CD4-positive, alpha-beta memory T cell (primary cell): ENCODE measurements at regions not wholly inside any gene's neighbourhood (a gene's known extent, or its start where the extent isn't known, plus 50 kb on each side); places are given as distances from the start of the nearest gene placed in this dataset.

Experiments used
- CTCF ChIA-PET: fragments of 350-600 bp; sonication (Branson Sonifier 250); formaldehyde crosslinking; loops from one replicate; lab custom pipeline; 2021; ENCODE audit warnings: inconsistent platforms; ENCODE audit not compliant: partially characterized antibody; lab: Charles Lee
- POLR2A ChIA-PET: fragments of 350-600 bp; sonication (Branson Sonifier 250); formaldehyde crosslinking; loops from one replicate; lab custom pipeline; 2021; ENCODE audit not compliant: partially characterized antibody; lab: Charles Lee
- DNase-seq, 5 donors: peaks; one replicate each; pipeline versions ENCODE4 v3.0.0 to v3.0.0-alpha.2; 2020 to 2022; ENCODE audit warnings: mixed read lengths in 1 of 5
- H3K27ac ChIP-seq: one replicate; pipeline ENCODE4 v1.7.0; 2013; ENCODE audit warnings: low read depth, low read length
- H3K27me3 ChIP-seq: 2 replicates; pipeline ENCODE4 v1.7.0; 2013; ENCODE audit warnings: mild to moderate bottlenecking, low read length, moderate library complexity; ENCODE audit not compliant: insufficient read depth
- H3K36me3 ChIP-seq: 2 replicates; pipeline ENCODE4 v1.7.0; 2013; ENCODE audit warnings: mild to moderate bottlenecking, low read length, moderate library complexity; ENCODE audit not compliant: insufficient read depth
- H3K4me1 ChIP-seq: 2 replicates; pipeline ENCODE4 v1.7.0; 2013; ENCODE audit warnings: mild to moderate bottlenecking, low read length, moderate library complexity; ENCODE audit not compliant: insufficient read depth
- H3K4me3 ChIP-seq, 2 donors: one replicate each; pipeline ENCODE4 v1.7.0; 2013; ENCODE audit warnings: low read length in 2 of 2, mild to moderate bottlenecking in 1 of 2
- H3K9me3 ChIP-seq, 2 donors: one replicate each; pipeline ENCODE4 v1.7.0; 2013; ENCODE audit warnings: low read length in 2 of 2, control low read depth in 1 of 2; ENCODE audit not compliant: control insufficient read depth in 1 of 2
- H3K27ac Mint-ChIP-seq, 7 donors: one replicate each; pipeline ENCODE4 v1.8.0; 2020 to 2021; ENCODE audit warnings: mixed read lengths in 7 of 7, mild to moderate bottlenecking in 6 of 7, inconsistent platforms in 3 of 7, moderate library complexity in 3 of 7
- H3K27me3 Mint-ChIP-seq, 2 donors: one replicate each; pipeline ENCODE4 v1.8.0; 2020 to 2021; ENCODE audit warnings: mixed read lengths in 2 of 2
- H3K36me3 Mint-ChIP-seq, 2 donors: one replicate each; pipeline ENCODE4 v1.8.0; 2020 to 2021; ENCODE audit warnings: mixed read lengths in 2 of 2, inconsistent platforms in 1 of 2, mild to moderate bottlenecking in 1 of 2
- H3K4me1 Mint-ChIP-seq, 4 donors: one replicate each; pipeline ENCODE4 v1.8.0; 2020 to 2021; ENCODE audit warnings: mixed read lengths in 4 of 4, mild to moderate bottlenecking in 1 of 4
- H3K4me3 Mint-ChIP-seq, 8 donors: one replicate each; pipeline ENCODE4 v1.8.0; 2020 to 2021; ENCODE audit warnings: mixed read lengths in 8 of 8, mild to moderate bottlenecking in 7 of 8, moderate library complexity in 6 of 8, inconsistent platforms in 3 of 8
- H3K9me3 Mint-ChIP-seq, 8 donors: one replicate each; pipeline ENCODE4 v1.8.0; 2020 to 2021; ENCODE audit warnings: mixed read lengths in 8 of 8, mild to moderate bottlenecking in 5 of 8, inconsistent platforms in 3 of 8, moderate library complexity in 1 of 8
- intact Hi-C: fragments of 100-400 bp; cut with micrococcal nuclease; formaldehyde crosslinking; loops from one replicate; pipeline ENCODE4 v1.15.1; 2023

DNA sequence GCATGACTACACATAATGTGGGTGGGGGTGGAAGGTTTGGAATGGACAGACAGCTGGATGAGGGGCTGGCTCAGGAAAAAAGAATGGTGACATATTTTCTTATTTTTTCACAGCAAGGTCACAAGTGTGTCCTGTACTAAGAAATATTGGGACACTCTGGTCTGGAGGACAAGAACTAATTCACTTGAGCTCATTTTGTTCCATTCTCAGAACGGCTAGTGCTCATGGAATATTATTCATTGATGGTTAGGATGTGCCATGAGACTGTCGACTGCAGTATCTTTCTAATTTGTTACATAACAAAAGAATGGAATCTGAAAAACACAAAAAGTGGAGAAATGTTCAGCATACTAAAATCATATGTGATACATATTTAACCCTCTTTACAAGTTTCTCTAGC is 149.5 kb downstream of the BMP4 start:
- H3K36me3 ChIP-seq, result no peaks in the 10 kb centered on the region
- ChIA-PET POLR2A (no interaction called here), CTCF (no interaction called here)
- H3K4me3 ChIP-seq, result no peak overlapping the region
- Mint-ChIP-seq H3K4me1 (no peaks in the 10 kb centered on the region), H3K27me3 (no peaks in the 10 kb centered on the region), H3K4me3 (no peak overlapping the region), H3K27ac (no peak overlapping the region), H3K36me3 (no peaks in the 10 kb centered on the region), H3K9me3 (peaks cover 2 to 15% (median 8%) of the 10 kb centered on the region in 8 donors)
- H3K27me3 ChIP-seq, result no peaks in the 10 kb centered on the region
- DNase-seq, result no peak
- no peaks in the 10 kb centered on the region for H3K4me1 ChIP-seq
- intact Hi-C loops, result no loop called here
- H3K27ac ChIP-seq, result no peak overlapping the region
- no peaks in the 10 kb centered on the region for H3K9me3 ChIP-seq

GRCh38 chr14:53796734-53797133 is 159.9 kb downstream of the BMP4 start:
- CTCF ChIA-PET, result no interaction called here
- H3K27ac Mint-ChIP-seq, result no peak overlapping the region

DNA sequence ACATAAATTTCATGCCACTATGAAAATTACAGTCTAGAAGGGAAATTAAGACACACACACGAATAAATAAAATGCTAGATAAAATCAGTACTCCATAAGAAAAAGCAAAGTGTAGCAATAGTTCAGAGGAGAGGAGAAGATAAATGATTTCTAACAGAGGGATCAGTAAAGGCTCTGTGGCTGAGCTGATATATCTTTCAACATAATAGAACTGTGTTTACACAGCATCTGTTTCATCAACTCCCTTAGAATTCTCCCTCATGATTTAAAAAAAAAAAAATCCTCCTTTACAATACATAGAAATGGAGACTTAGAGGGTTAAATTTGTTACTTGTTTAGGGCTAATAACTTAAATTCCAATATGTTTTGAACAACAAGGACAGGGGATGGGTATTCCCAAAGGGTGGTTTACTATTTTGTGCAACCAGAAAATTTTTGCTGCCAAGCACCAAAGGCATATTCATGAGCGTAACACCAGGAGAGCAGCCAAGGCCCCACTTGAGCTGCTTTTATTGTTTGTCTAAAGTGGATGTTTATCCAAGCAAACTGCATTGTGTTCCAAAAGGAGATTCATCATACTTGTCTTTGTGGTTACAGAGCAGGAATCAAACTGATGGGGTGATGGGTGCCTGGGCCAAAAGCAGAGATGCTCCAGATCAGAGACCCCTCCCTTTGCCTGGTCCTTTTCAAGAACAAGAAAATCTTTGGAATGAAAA is 162.7 kb downstream of the BMP4 start:
- H3K4me1 ChIP-seq, result no peaks in the 10 kb centered on the region
- ChIA-PET CTCF (no interaction called here), POLR2A (no interaction called here)
- H3K9me3 ChIP-seq, result no peaks in the 10 kb centered on the region
- Mint-ChIP-seq H3K36me3 (no peaks in the 10 kb centered on the region), H3K4me3 (no peak overlapping the region), H3K9me3 (peaks cover 0 to 2% (median 0%) of the 10 kb centered on the region in 8 donors), H3K27ac (no peak overlapping the region), H3K4me1 (no peaks in the 10 kb centered on the region), H3K27me3 (no peaks in the 10 kb centered on the region)
- H3K36me3 ChIP-seq, result no peaks in the 10 kb centered on the region
- no peaks in the 10 kb centered on the region for H3K27me3 ChIP-seq
- intact Hi-C loops, result no loop called here
- no peak overlapping the region for H3K27ac ChIP-seq
- DNase-seq, result no peak
- no peak overlapping the region for H3K4me3 ChIP-seq

More at GRCh38 chr14:53796734-53797133, 159.9 kb downstream of the BMP4 start:
- H3K36me3 ChIP-seq, result no peaks in the 10 kb centered on the region
- no peak overlapping the region for H3K4me3 ChIP-seq
- DNase-seq, result no peak
- no peaks in the 10 kb centered on the region for H3K4me1 ChIP-seq
- Mint-ChIP-seq H3K27me3 (no peaks in the 10 kb centered on the region), H3K4me3 (no peak overlapping the region), H3K36me3 (no peaks in the 10 kb centered on the region), H3K9me3 (peaks cover 0 to 8% (median 3%) of the 10 kb centered on the region in 8 donors), H3K4me1 (no peaks in the 10 kb centered on the region)
- no peak overlapping the region for H3K27ac ChIP-seq
- H3K27me3 ChIP-seq, result no peaks in the 10 kb centered on the region
- POLR2A ChIA-PET, result no interaction called here
- no peaks in the 10 kb centered on the region for H3K9me3 ChIP-seq
- intact Hi-C loops, result no loop called here

GRCh38 chr14:53792909-53793308 is 163.7 kb downstream of the BMP4 start:
- Histone ChIP-seq H3K4me1 (no peaks in the 10 kb centered on the region), H3K4me3 (no peak overlapping the region), H3K27ac (no peak overlapping the region), H3K9me3 (no peaks in the 10 kb centered on the region), H3K27me3 (no peaks in the 10 kb centered on the region), H3K36me3 (no peaks in the 10 kb centered on the region)
- no peaks in the 10 kb centered on the region for H3K36me3 Mint-ChIP-seq
- H3K27me3 Mint-ChIP-seq, result no peaks in the 10 kb centered on the region
- no peak for DNase-seq
- CTCF ChIA-PET, result no interaction called here
- POLR2A ChIA-PET, result no interaction called here
- no peak overlapping the region for H3K27ac Mint-ChIP-seq
- H3K4me3 Mint-ChIP-seq, result no peak overlapping the region
- peaks cover 0 to 2% (median 0%) of the 10 kb centered on the region in 8 donors for H3K9me3 Mint-ChIP-seq
- intact Hi-C loops, result no loop called here
- H3K4me1 Mint-ChIP-seq, result no peaks in the 10 kb centered on the region

DNA sequence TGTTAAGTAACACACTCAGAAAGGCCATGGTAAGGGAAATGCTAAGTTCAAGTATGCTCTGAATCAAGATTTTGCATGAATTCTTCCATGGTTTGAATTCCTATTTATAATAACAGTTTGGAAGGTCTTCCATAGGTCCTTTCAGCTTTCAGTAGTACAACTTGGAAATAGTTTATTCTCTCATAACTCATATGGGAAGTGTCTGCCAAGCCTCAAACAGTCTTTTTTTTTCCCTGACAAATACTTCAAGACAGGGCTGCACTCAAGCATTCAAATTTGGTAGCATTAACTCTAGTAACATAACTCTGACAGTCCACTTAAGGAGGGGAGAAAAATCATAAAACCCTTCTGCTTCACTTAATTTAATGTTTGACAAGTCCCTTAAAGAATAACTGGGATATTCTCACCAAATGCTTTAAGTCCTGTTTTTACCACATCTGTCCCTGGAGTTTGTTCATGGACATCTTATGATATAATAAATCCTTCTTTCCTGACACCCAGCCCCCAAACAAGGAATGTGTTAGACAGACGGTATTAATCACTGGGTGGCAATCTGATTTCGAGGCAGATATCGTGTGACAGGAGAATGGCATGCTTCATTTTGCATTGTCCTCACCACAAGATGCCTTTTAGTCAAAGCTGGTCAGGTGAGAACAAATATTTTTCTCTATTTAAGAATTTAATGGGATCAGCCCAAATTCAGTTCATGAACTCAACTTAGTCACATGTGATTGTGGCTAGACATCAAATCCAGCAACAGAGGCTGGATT is 165.7 kb downstream of the BMP4 start:
- Histone ChIP-seq H3K4me3 (no peak overlapping the region), H3K36me3 (no peaks in the 10 kb centered on the region), H3K4me1 (no peaks in the 10 kb centered on the region), H3K9me3 (no peaks in the 10 kb centered on the region), H3K27ac (no peak overlapping the region), H3K27me3 (no peaks in the 10 kb centered on the region)
- intact Hi-C loops, result no loop called here
- Mint-ChIP-seq H3K36me3 (no peaks in the 10 kb centered on the region), H3K4me1 (no peaks in the 10 kb centered on the region), H3K27ac (no peak overlapping the region), H3K9me3 (peaks cover 0 to 6% (median 0%) of the 10 kb centered on the region in 8 donors), H3K4me3 (no peak overlapping the region), H3K27me3 (no peaks in the 10 kb centered on the region)
- DNase-seq, result no peak
- CTCF ChIA-PET, result no interaction called here
- POLR2A ChIA-PET, result no interaction called here

GRCh38 chr14:53788566-53788965 is 168.1 kb downstream of the BMP4 start:
- POLR2A ChIA-PET, result no interaction called here
- Mint-ChIP-seq H3K4me3 (no peak overlapping the region), H3K27ac (no peak overlapping the region), H3K36me3 (no peaks in the 10 kb centered on the region), H3K27me3 (no peaks in the 10 kb centered on the region), H3K9me3 (peaks cover 0 to 9% (median 3%) of the 10 kb centered on the region in 8 donors), H3K4me1 (no peaks in the 10 kb centered on the region)
- Histone ChIP-seq H3K4me1 (no peaks in the 10 kb centered on the region), H3K9me3 (no peaks in the 10 kb centered on the region), H3K36me3 (no peaks in the 10 kb centered on the region), H3K27ac (no peak overlapping the region), H3K27me3 (no peaks in the 10 kb centered on the region), H3K4me3 (no peak overlapping the region)
- no peak for DNase-seq
- CTCF ChIA-PET, result no interaction called here
- intact Hi-C loops, result no loop called here

DNA sequence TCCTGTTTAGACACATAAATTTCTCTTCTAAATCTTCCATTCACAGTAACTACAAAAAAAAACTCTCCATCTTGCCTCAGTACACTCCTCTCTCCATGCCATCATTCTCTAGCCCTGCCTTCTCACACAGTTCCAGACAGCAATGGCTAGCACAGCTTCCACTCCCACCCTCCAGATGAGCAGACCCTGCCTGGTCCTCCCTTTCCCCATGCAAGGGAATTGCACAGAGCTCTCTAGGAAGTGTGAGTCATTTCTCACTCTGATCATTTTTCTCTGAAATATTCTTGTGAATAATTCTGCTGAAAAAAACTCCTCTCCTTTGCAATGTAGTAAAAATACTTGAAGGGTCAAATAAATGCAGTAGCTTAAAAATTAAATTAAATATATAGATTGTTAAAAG is 170.6 kb downstream of the BMP4 start:
- no peaks in the 10 kb centered on the region for H3K9me3 ChIP-seq
- H3K4me3 Mint-ChIP-seq, result no peak overlapping the region
- no peak overlapping the region for H3K4me3 ChIP-seq
- H3K36me3 Mint-ChIP-seq, result no peaks in the 10 kb centered on the region
- H3K27me3 Mint-ChIP-seq, result no peaks in the 10 kb centered on the region
- no peak for DNase-seq
- H3K27me3 ChIP-seq, result no peaks in the 10 kb centered on the region
- H3K27ac ChIP-seq, result no peak overlapping the region
- no peaks in the 10 kb centered on the region for H3K36me3 ChIP-seq
- H3K9me3 Mint-ChIP-seq, result peaks cover 0 to 9% (median 3%) of the 10 kb centered on the region in 8 donors
- ChIA-PET CTCF (no interaction called here), POLR2A (no interaction called here)
- no peaks in the 10 kb centered on the region for H3K4me1 ChIP-seq
- H3K4me1 Mint-ChIP-seq, result no peaks in the 10 kb centered on the region
- intact Hi-C loops, result no loop called here
- H3K27ac Mint-ChIP-seq, result no peak overlapping the region
